ENCODE measurements at regions not wholly inside any gene's neighbourhood (a gene's known extent, or its start where the extent isn't known, plus 50 kb on each side); places are given as distances from the start of the nearest gene placed in this dataset.

DNA sequence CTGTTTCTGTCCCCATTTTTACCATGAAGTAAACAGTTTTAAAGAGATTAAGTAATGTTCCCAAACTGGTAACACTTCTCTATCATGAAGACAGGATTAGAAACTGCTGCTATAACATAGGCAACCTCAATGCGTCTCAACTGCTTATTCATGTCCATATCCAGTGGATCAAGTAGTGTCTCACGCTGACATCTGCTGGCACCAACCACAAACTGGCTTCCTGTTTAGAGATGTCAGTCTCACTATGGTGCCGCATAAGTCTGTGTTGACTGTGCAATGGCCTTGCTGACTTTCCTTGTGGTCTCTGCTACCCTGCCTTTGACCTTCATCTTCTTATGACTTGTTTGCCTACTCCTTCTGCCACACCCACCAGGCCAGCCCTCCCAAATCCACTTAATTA is 369.6 kb upstream of the DPP6 start:
- TF ChIP-seq, protein P1, sequence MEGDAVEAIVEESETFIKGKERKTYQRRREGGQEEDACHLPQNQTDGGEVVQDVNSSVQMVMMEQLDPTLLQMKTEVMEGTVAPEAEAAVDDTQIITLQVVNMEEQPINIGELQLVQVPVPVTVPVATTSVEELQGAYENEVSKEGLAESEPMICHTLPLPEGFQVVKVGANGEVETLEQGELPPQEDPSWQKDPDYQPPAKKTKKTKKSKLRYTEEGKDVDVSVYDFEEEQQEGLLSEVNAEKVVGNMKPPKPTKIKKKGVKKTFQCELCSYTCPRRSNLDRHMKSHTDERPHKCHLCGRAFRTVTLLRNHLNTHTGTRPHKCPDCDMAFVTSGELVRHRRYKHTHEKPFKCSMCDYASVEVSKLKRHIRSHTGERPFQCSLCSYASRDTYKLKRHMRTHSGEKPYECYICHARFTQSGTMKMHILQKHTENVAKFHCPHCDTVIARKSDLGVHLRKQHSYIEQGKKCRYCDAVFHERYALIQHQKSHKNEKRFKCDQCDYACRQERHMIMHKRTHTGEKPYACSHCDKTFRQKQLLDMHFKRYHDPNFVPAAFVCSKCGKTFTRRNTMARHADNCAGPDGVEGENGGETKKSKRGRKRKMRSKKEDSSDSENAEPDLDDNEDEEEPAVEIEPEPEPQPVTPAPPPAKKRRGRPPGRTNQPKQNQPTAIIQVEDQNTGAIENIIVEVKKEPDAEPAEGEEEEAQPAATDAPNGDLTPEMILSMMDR (IDR thresholded peaks at IDR 0.05), result peak; percentile 14
- no peak for TF ChIP-seq EZH2 (IDR thresholded peaks at IDR 0.05)

All from neural progenitor cell (in vitro differentiated cells).